ENCODE measurements at regions not wholly inside any gene's neighbourhood (a gene's known extent, or its start where the extent isn't known, plus 50 kb on each side); places are given as distances from the start of the nearest gene placed in this dataset.
"Not testable (repeated sequence)": the region's sequence is repeated elsewhere in the genome, so short reads cannot be mapped to it uniquely, and the experiment has no call there.

DNA sequence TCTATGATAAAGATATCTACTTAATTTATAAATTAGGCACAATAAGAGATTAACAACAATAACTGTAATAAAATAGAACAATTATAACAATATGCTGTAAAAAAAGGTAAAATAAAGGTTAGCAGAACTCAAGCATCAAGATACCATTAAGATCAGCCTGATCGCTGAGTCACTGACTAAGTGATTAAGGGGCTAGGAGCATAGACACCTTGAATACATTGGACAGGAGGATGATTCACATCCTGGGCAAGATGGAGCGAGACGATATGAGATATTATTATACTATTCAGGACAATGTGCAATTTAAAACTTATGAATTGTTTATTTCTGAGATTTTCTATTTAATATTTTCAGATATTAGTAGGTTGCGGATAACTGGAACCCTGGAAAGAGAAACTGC, 1277.8 kb upstream of the ZEB2 start:
- DNase-seq (ENCODE audit: low spot score) = no peak

DNA sequence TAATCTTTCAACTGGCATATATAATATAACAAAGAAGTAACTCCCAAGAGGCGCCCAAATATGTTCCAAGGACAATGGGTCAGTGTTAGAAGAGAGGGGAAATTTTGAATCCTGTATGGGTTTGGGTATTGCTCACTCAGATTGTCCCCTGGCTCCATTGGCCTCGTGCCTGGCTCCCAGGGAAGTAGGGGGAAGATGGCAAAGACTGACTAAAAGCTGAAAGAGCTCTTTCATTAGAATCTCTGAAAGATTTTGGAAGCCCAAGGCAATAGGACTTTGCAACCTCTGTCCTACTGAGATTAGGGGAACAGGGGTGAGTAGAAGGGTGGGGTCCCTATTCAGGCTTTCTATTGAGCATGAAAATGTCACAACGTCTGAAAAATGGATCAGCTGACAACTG, 1272.8 kb upstream of the ZEB2 start:
- DNase-seq (ENCODE audit: low spot score) = no peak

DNA sequence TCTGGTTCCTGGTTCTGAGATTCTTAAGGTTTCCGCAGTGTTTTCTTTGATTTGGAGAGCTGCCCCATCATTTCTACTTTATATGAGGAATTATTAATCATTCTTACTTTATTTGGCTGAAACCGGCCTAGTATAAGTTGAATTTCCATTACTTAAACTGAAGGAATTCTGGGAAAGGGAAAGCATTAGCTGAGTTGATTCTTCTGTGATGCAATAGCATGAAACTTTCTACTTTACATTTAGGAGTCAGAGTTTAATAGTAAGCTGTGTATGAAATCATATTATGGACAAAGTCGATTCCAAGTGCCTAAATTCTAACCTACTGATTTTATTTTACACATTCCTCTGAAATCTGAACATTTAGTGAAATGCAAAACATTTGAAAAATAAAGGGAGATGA, 1269.7 kb upstream of the ZEB2 start:
- DNase-seq (ENCODE audit: low spot score) = no peak

DNA sequence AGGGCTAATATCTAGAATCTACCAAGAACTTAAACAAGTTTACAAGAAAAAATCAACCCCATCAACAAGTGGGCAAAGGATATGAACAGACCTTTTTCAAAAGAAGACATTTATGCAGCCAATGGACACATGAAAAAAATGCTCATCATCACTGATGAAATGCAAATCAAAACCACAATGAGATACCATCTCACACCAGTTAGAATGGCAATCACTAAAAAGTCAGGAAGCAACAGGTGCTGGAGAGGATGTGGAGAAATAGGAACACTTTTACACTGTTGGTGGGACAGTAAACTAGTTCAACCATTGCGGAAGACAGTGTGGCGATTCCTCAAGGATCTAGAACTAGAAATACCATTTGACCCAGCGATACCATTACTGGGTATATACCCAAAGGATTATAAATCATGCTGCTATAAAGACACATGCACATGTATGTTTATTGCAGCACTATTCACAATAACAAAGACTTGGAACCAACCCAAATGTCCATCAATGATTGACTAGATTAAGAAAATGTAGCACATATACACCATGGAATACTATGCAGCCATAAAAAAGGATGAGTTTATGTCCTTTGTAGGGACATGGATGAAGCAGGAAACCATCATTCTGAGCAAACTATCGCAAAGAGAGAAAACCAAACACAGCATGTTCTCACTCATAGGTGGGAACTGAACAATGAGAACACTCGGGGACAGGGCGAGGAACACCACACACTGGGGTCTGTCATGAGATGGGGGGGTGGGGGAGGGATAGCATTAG, 1267.9 kb upstream of the ZEB2 start:
- DNase-seq (ENCODE audit: low spot score) = not testable (repeated sequence)

DNA sequence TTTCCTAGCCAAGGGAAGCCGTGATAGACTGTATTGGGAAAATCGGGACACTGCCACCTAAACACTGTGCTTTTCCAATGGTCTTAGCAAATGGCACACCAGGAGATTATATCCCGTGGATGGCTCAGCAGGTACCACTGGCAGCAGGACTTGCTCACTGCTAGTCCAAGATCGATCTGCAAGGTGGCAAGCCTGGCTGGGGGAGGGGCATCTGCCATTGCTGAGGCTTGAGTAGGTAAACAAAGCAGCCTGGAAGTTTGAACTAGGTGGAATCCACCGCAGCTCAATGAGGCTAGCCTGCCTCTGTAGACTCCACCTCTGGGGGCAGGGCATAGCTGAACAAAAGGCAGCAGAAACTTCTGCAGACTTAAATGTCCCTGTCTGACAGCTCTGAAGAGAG, 1262.7 kb upstream of the ZEB2 start:
- not testable (repeated sequence) for DNase-seq (ENCODE audit: low spot score)

GRCh38 chr2:145777914-145778313, 1258.0 kb upstream of the ZEB2 start:
- no peak for DNase-seq (ENCODE audit: low spot score)

DNA sequence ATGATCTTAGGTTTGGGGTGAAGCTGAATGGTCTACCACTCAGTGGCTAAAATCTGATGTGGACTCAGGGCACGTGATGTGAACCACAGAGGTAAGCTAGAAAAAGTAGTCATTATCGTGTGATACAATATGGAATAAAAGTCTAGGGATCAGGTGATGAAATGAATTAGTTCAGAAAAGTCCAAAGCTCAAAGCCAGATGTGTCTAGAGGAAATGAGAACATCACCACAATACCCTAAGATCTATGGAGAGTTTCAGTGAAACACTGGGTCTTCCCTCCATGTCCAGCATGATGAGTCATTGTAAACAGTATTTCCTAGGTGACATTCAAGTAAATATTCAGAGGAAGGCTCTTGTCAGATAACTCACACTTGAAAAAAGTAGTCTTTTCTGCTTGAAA, 1257.4 kb upstream of the ZEB2 start:
- no peak for DNase-seq (ENCODE audit: low spot score)

DNA sequence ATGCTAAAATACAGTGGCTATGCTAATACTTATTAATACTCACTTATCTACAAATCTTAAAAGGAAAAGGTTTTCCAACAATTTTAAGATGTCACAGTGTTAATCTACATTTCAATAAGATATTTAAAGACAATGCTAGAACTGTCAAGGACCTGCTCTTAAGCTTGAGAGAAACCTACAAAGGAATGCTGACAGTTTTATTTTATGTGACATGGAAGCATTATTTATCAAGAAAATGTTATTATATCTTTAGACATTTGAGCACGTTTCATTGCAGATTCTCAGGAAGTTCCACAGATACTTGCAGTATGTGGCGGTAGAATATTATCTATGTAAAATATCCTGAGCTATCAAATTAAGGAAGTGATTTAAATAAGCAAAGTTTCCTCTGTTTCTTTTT, 1255.7 kb upstream of the ZEB2 start:
- no peak for DNase-seq (ENCODE audit: low spot score)

GRCh38 chr2:145771525-145771924, 1251.6 kb upstream of the ZEB2 start:
- no peak for DNase-seq (ENCODE audit: low spot score)

DNA sequence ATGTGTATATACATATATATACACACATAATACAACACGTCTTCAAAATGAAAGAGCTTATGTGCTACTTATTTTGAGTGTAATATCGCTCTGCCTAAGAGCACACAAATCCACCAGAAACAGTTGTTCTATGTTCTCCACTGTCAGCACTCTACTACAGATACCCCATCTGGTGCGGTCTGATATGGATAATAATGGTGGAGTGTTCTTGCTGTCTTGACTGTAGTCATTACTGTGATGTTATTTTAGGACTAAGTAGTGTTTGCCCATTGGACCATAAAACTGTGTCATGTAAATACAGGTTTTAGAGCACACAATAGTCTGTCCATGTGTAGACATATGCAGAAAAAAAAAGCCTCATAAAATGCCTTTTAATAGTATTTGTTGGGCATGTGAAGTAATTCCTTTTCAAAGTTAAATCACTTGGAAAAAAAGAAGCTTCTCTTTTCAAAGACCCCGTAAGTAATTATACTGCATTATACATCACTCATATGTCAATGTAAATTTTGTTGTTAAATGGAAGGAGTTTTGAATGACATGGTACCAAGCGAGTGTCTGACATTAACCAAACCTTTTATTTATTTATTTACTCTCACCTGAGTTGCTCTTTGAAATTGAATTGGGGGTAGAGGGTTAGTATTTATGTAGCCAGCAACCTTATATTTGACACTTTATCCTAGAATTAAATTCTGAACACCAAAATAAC, 1249.2 kb upstream of the ZEB2 start:
- no peak for DNase-seq (ENCODE audit: low spot score)

DNA sequence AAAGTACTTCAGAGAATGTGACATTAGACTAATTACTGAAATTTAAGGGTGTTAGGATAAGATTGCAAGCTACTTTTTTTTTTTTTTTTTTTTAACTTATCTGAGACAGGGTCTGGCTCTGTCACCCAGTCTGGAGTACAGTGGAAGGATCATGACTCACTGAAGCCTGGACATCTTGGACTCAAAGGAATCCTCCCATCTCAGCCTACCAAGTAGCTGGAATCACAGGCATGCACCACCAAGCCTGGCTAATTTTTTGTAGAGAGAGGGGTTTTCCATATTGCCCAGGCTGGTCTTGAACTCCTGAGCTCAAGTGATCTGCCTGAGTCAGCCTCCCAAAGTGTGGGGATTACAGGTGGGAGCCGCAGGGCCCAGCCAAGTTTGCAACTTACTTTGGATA, 1246.0 kb upstream of the ZEB2 start:
- DNase-seq (ENCODE audit: low spot score) = no peak

DNA sequence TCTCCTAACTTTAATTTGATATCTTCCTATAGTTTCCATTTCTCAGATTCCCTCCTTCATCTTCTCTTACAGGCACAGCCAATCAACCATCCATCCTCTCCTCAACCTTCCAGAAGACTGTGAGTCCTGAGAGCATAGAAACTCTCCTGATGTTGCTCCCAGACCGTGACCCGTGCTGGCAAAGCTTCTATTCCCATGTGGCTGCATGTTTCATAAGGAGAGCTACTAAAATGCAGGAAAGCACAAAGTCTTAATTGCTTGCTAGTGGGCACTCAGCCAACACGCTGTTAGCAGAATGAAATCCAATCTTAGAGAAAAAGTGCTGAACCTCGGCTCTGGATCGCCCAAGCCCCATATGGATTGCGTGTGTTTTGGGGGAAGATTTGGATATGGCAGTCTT, 1244.7 kb upstream of the ZEB2 start:
- no peak for DNase-seq (ENCODE audit: low spot score)

DNA sequence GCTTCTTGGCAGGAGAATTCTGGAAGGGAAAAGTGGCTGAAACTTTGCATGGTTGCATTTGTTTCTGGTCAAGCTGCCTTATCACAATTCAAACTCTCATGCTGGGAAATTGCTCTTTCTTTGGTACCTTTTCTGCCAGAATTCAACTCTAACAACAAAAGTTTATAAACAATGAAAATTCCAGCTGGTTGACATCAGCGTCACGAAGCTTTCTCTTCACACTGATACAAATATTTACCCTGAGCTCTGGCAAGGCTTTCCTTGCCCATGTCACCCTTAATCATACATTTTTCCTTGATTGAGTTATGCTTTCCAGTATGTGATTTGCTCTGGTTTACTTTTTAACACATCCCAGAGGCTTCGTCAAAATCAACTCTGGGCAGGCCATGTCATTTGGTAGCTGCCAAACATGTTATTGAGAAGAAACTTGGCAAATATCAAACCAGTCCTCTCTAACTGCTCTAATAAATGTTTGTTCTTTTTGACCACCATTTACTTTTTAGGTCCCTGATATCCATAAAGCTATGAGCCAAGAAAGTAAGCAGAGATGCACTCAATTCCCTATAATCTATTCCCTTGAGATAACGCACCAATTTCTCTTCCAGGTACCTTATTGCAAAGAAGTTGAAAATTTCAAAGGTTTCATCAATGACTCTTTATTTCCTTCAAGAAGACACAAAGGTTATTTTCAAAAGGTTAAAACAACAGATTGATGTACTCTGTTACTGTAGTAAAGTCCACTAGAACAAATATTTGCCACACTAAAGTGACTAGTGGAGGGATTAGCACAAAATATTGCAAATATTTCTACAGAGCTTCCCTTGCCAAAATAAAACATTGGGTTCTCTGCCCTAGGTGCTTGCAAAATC, 1241.1 kb upstream of the ZEB2 start:
- DNase-seq (ENCODE audit: low spot score) = no peak

DNA sequence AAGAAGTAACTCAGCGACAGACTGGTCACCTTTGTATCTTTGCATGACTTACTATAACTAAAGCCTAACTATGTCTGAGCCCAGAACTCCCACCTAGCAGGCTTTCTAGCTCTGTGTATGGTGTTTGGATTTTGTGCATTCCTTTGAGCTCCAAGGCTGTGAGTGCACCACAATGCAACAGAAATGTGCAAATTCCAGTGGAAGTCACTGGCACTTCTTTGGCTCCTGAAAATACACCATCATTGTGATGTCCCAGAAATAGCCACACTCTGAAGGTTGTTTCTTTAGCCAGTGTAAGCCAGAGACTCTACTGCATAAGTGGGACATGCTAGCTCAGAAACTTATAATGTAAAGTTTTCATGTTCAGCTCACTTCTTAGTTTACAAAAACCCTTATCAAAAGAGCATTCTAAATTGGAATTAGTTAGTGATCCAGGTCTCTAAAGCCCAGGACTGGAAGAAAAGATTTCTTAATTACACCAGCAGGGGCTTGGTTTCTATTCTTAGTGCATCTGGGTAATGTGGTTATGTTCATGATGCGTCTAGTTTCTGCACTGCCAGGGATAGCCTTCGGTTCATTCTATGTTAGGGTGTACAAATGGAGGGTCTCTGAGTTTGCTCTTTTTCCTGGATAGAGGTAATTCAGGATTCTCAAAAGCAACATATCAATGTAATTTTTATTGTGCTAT, 1239.5 kb upstream of the ZEB2 start:
- no peak for DNase-seq (ENCODE audit: low spot score)

GRCh38 chr2:145757503-145758246, 1237.8 kb upstream of the ZEB2 start:
- DNase-seq (ENCODE audit: low spot score) = no peak

DNA sequence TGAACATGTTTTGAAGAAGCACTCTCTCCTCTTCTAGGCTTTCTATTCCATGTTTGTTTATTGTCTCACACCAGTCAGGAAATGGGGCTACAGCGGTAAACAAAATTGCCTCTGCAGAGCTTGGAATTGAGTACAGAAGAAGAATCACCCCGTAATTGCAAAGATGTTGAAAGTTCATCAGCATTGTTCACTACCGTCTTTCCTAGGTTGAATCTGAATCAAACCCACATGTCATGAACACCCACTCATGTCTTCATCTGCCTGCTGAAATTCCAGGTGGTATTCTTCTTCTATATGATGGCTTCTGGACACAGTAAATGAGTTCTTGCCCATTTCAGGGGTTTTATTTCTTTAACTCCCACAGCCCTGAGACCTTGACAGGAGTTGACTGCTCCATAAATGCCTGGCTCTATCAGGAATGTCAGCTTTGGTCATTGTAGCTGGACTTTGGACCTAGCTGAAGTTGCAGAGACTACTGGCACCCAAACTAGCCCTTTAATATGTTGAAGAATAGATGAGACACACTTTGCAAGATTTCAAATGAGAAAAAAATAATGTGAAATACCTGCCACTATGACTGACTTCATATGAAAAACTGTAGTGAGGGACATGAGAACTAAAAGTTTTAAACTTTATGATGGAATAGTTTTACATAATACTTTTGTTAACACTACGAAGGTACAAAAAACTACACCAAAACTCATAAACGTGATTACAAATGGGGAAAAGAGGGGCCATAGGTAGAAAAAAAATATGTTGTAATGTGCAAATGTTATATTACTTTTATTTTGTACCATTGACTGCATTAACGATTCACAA, 1235.3 kb upstream of the ZEB2 start:
- no peak for DNase-seq (ENCODE audit: low spot score)

DNA sequence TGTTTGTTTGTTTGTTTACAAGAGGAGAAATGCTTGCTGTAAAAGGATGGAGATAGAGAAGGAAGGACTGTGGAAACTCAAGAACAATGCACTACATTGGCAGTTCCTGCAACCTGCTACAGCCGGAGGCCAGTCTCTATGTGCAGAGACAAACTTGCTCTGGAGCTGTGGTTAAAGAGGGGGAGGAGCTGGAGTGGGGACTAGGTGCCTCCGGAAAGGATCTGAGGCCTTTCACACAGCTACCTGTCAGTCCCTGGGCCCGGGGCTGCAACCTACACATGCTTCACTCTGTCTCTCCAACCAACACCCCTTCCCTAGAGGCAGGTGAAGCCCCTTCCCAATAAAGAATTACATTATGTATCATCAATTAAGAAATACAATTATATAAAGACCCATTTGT, 1234.0 kb upstream of the ZEB2 start:
- no peak for DNase-seq (ENCODE audit: low spot score)

GRCh38 chr2:145753041-145753608, 1233.2 kb upstream of the ZEB2 start:
- no peak for DNase-seq (ENCODE audit: low spot score)

DNA sequence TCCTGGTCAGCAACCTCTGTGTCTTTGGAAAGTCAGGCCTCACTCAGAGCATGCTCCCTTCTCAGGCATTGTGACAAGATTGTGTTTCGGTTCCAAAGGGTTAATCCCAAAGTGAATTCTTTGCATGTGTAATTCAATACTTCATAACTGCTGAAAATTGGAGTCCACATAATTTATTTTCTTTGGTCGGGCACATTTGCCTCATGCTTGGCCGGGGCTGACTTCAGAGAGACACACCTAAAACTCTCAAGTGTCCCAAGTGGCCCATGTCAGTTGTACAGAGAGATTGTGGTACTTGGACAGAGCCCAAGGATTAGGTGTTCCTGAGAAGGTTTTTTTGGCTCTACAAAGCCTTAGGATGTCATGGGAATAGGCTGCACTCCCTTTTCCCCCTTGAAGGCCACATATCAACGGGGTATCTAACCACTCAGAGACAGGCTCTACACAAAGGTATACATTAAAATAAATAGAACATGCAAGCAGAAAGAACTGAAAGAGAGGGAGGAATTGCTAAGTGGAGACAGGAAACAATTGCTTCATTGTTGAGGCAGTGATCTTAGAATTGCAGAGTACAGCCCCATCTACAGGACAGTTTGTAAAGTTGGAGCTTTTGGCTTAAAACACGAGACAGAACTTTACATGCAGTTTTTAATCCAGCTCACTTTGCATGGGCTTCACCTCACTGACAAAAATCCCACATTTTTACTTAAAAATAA, 1232.3 kb upstream of the ZEB2 start:
- peak; percentile 22 for DNase-seq (ENCODE audit: low spot score)

DNA sequence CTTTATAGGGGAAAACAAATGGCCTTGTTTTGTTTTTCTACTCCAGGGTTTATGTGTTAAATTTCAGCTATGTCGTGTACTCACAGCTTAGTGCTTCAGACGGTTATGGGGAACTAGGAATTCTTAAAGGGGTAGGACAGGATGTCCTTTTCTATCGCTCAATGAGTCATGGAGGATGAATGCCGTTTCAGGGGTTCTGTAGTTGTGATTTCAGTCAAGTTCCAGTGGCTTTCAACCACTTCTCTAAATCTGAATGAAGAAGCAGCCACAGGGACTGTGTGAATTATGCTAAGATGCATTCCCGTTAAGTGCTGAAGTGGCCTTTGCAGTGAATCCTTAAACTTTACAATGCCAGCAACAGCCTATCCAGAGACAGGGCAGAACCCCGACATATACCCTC, 1231.7 kb upstream of the ZEB2 start:
- DNase-seq (ENCODE audit: low spot score) = no peak

Data from hematopoietic multipotent progenitor cell treated with erythropoietin and hydrocortisone succinate and interleukin-3 and kit ligand, for 15 days (in vitro differentiated cells).